Renal cortical epithelial cell (primary cell): ENCODE measurements at regions not wholly inside any gene's neighbourhood (a gene's known extent, or its start where the extent isn't known, plus 50 kb on each side); places are given as distances from the start of the nearest gene placed in this dataset.
"Not testable (repeated sequence)": the region's sequence is repeated elsewhere in the genome, so short reads cannot be mapped to it uniquely, and the experiment has no call there.

Experiments
- DNase-seq: peaks from one replicate; pipeline ENCODE4 v3.0.0-alpha.2; 2011; ENCODE audit warnings: low read depth

GRCh38 chr9:103068753-103069152, 73.6 kb downstream of the CYLC2 start:
- no peak for DNase-seq

- DNase-seq = no peak
Measured at GRCh38 chr9:103078581-103078980, 83.4 kb downstream of the CYLC2 start.

DNA sequence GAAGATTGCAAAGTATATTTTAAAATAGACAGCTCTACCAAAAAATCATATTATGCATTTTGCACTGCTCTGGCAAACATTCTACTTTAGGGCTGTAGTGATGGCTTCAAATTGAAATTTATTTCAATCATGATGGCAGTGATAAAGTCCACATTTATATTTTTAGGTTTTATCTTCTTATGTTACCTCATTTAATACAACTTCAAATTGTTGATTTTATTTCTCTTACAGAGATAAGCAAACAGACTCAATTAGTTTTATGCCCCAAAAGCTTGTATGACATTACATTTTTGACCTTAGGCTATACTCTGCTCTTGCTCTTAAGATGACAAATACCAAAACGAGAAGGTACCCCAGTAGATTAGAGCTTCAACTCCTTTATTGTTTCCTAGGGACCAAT, 87.4 kb downstream of the CYLC2 start:
- no peak for DNase-seq

DNA sequence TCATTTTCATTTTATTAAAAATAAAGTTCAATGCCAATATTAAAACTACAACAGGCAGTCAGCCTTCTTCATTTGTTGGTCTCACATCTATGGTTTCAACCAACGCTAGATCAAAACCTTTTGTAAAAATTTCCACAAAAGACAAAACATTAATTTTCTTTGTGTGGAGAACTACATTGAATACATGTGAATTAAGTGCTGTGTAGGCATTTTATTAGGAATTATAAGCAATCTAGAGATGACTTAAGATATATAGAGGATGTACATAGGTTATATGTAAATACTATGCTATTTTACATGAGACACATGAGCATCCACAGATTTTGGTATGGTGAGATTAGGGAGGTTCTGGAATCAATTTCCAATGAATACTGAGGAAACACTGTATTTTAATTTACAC, 94.2 kb downstream of the CYLC2 start:
- DNase-seq = no peak

DNA sequence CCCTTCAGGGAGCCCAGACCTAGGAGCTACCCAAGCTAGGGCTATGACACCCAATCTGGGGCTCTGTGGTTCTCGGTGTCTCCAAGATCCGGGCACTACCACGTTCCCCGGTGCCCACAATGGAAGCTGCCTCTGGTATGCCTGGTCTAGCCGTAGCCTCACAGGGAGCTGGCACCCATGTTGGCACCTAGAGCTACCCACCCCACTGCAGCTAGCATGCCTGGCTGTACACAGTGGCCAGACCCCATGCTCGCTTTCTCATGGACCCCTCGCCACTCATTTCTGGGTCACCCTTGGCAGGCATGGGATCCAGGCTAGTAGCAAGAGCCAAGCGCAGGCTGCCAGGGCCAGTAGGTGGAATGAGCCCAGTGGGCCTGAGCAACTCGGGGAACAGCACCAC, 109.0 kb downstream of the CYLC2 start:
- DNase-seq = no peak

GRCh38 chr9:103116246-103116645, 121.1 kb downstream of the CYLC2 start:
- no peak for DNase-seq

GRCh38 chr9:103126494-103126893, 131.4 kb downstream of the CYLC2 start:
- DNase-seq = no peak

DNA sequence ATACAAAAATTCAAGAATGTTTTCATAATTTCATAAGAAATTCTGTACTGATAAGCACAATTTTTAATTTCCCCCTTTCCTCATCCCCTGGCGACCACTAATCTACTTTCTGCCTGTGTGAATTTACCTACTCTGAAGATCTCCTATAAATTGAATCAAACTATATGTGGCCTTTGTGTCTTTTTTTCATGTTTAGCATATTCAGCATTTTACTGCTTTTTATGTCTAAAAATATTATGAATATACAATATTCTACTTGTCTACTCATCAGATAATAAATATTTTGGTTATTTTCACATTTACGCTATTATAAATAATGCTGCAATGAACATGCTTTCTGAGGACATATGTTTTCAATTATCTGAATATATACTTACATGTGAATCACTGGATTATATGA, 144.8 kb downstream of the CYLC2 start:
- no peak for DNase-seq

GRCh38 chr9:103152473-103152872, 157.3 kb downstream of the CYLC2 start:
- DNase-seq = no peak

DNA sequence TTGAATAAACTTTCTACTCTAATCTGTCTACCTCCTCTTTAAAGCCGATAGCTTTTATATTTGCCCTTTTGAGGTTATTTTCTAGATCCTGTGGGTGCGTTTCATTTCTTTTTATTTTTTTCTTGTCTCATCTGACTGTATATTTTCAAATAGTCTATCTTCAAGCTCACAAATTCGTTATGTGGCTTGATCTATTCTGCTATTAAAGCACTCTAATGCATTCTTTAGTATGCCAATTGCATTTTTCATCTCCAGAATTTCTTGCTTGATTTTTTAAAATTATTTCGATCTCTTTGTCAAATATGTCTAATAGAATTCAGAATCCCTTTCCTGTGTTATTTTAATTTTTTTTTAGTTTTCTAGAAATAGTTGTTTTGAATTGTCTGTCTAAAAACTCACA, 172.4 kb downstream of the CYLC2 start:
- DNase-seq = no peak

DNA sequence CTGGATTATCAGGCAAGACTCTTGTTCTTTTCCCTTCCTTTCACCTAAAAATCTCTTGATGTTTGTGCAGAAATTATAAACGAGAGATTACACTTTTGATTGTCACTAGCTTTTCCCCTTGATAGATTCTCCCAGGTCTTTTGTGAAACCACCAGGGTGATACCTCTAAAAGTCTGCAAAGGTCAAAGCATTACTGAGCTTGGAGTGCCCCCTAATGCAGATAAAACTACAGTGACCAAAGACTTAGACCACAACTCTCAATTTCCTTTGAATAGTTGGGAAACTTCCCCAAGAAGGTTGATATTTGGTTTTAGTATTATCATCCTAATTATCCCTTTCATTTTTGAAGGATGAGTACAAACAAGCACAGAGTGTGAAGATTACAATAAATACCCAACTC, 173.1 kb downstream of the CYLC2 start:
- no peak for DNase-seq

GRCh38 chr9:103169798-103170197, 174.7 kb downstream of the CYLC2 start:
- no peak for DNase-seq

DNA sequence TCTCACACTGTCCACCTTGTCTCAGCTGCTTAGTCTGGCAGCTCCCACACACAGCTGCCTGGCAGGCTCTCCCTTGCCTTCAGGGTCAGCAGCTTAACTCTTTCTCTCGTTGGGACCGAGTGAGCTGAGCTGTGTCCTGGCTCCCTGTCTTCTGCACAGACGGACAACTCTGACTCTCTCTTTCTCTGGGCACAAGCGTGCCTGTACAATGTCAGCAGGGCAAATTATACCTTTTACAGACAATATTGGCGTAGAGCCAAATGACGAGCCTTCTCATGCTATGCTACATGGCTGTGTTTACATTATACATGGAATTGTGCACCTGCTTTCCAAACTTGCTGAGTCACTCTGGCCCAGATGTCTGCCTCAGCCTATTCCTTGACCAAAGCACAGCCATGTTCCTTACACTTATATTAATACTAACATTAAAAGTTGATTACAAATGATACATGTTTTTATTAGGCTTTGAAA, 188.6 kb downstream of the CYLC2 start:
- DNase-seq = no peak

DNA sequence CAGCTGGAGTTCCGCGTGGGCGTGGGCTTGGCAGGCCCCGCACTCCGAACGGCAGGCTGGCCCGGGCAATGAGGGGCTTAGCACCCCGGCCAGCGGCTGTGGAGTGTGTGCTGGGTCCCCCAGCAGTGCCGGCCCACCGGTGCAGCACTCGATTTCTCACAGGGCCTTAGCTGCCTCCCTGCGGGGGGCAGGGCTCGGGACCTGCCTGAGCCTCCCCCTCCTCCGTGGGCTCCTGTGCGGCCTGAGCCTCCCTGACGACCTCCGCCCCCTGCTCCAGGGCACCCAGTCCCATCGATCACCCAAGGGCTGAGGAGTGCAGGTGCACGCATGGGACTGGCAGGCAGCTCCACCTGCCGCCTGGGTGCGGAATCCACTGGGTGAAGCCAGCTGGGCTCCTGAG, 191.8 kb downstream of the CYLC2 start:
- no peak for DNase-seq

GRCh38 chr9:103188781-103189350, 193.7 kb downstream of the CYLC2 start:
- no peak for DNase-seq

GRCh38 chr9:103193992-103194391, 198.9 kb downstream of the CYLC2 start:
- DNase-seq = no peak

- no peak for DNase-seq
Measured at GRCh38 chr9:103203172-103203571, 208.0 kb downstream of the CYLC2 start.

- not testable (repeated sequence) for DNase-seq
Measured at GRCh38 chr9:103205881-103206585, 210.9 kb downstream of the CYLC2 start.

DNA sequence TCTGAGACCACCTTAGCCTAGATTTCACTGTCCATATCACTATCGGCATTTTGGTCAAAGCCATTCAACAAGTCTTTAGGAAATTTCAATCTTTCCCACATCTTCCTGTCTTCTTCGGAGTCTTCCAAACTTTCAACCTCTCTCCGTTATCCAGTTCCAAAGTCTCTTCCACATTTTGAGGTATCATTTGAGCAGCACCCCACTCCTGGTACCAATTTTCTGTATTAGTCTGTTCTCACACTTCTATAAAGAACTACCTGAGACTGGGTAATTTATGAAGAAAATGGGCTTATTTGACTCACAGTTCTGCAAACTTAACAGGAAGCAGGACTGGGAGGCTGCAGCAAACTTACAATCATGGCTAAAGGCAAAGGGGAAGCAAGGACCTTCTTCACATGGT, 215.5 kb downstream of the CYLC2 start:
- no peak for DNase-seq

GRCh38 chr9:103215197-103215596, 220.1 kb downstream of the CYLC2 start:
- no peak for DNase-seq

DNA sequence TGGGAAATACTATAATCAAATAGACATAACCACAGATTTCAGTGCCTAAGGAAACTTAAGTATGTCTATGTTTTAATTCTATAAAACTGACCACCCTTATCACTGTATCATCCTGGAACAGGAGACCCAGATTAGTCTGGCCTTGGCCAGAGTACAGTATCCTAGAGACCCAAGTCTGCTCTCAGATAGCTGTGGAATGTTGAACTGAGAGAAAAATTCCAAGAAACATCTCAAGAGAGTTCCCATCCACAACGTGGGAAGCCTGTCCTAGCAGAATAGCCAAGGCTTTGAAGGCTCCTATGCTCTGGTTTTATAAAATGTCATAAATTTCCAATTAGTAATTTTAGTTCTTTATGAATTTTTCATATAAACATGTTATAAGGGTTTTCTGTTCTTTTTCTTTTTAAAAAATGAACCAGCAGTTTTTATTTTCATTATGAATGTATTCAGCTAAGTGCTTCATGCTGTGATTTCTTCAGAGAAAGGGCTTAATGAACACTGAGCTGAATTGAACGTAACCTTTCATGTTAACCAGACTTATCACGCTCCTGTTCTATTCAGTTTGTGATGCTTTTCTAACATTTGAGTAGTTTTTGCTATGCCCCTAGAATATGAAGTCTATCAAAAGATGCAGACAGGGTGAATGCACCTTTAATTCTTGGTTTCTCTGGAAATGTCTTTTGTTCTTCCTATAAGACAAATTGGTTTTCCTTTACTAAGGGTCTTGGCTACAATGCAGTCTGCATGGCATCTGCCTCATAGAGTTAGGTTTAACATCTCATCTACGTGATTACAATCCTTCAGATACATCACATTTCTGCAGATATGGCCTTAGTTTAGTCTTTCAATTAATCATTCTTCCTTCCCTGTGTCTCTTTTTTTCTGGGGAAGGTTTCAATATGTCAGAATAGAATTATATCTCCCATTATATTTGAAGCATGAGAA, 230.8 kb downstream of the CYLC2 start:
- DNase-seq = no peak

GRCh38 chr9:103226647-103227013, 231.5 kb downstream of the CYLC2 start:
- DNase-seq = no peak
